ENCODE measurements at regions not wholly inside any gene's neighbourhood (a gene's known extent, or its start where the extent isn't known, plus 50 kb on each side); places are given as distances from the start of the nearest gene placed in this dataset.

GRCh38 chr16:79480056-79480455, 120.5 kb downstream of the MAF start:
- Mint-ChIP-seq H3K4me1 (no peaks in the 10 kb centered on the region), H3K27me3 (peaks cover 13% of the 10 kb centered on the region), H3K27ac (no peak overlapping the region), H3K4me3 (no peak overlapping the region), H3K9me3 (no peaks in the 10 kb centered on the region), H3K36me3 (ENCODE audit: low read depth) (no peaks in the 10 kb centered on the region)
- ATAC-seq (no peak), DNase-seq (no peak)

- no peaks in the 10 kb centered on the region for H3K9me3 Mint-ChIP-seq
- ATAC-seq (no peak), DNase-seq (no peak)
- H3K27ac Mint-ChIP-seq = no peak overlapping the region
- H3K4me3 Mint-ChIP-seq = no peak overlapping the region
- H3K27me3 Mint-ChIP-seq = peaks cover 8% of the 10 kb centered on the region
- H3K36me3 Mint-ChIP-seq (ENCODE audit: low read depth) = no peaks in the 10 kb centered on the region
- H3K4me1 Mint-ChIP-seq = no peaks in the 10 kb centered on the region
Measured at GRCh38 chr16:79476580-79476979, 124.0 kb downstream of the MAF start.

GRCh38 chr16:79475841-79476240, 124.7 kb downstream of the MAF start:
- Mint-ChIP-seq H3K27me3 (peaks cover 4% of the 10 kb centered on the region), H3K27ac (no peak overlapping the region), H3K4me3 (no peak overlapping the region), H3K9me3 (no peaks in the 10 kb centered on the region), H3K36me3 (ENCODE audit: low read depth) (no peaks in the 10 kb centered on the region), H3K4me1 (no peaks in the 10 kb centered on the region)
- ATAC-seq (no peak), DNase-seq (no peak)

- Mint-ChIP-seq H3K4me3 (no peak overlapping the region), H3K27ac (no peak overlapping the region), H3K27me3 (peaks cover 4% of the 10 kb centered on the region), H3K4me1 (no peaks in the 10 kb centered on the region), H3K9me3 (no peaks in the 10 kb centered on the region), H3K36me3 (ENCODE audit: low read depth) (no peaks in the 10 kb centered on the region)
- ATAC-seq = no peak
- no peak for DNase-seq
Measured at GRCh38 chr16:79473456-79473855, 127.1 kb downstream of the MAF start.

- Mint-ChIP-seq H3K27ac (no peak overlapping the region), H3K9me3 (no peaks in the 10 kb centered on the region), H3K4me1 (no peaks in the 10 kb centered on the region), H3K4me3 (no peak overlapping the region), H3K36me3 (ENCODE audit: low read depth) (no peaks in the 10 kb centered on the region), H3K27me3 (peaks cover 4% of the 10 kb centered on the region)
- no peak for ATAC-seq
- DNase-seq = no peak
Measured at GRCh38 chr16:79472426-79472825, 128.1 kb downstream of the MAF start.

GRCh38 chr16:79469999-79470398, 130.5 kb downstream of the MAF start:
- Mint-ChIP-seq H3K27ac (no peak overlapping the region), H3K4me3 (no peak overlapping the region), H3K36me3 (ENCODE audit: low read depth) (no peaks in the 10 kb centered on the region), H3K4me1 (no peaks in the 10 kb centered on the region), H3K9me3 (no peaks in the 10 kb centered on the region), H3K27me3 (peaks cover 4% of the 10 kb centered on the region)
- DNase-seq (no peak), ATAC-seq (no peak)

GRCh38 chr16:79468631-79469030, 131.9 kb downstream of the MAF start:
- Mint-ChIP-seq H3K4me3 (no peak overlapping the region), H3K4me1 (no peaks in the 10 kb centered on the region), H3K27me3 (peaks cover 4% of the 10 kb centered on the region), H3K27ac (no peak overlapping the region), H3K36me3 (ENCODE audit: low read depth) (no peaks in the 10 kb centered on the region), H3K9me3 (no peaks in the 10 kb centered on the region)
- no peak for ATAC-seq
- no peak for DNase-seq

GRCh38 chr16:79468121-79468552, 132.4 kb downstream of the MAF start:
- Mint-ChIP-seq H3K36me3 (ENCODE audit: low read depth) (no peaks in the 10 kb centered on the region), H3K27me3 (peaks cover 4% of the 10 kb centered on the region), H3K4me1 (no peaks in the 10 kb centered on the region), H3K27ac (no peak overlapping the region), H3K4me3 (no peak overlapping the region), H3K9me3 (no peaks in the 10 kb centered on the region)
- ATAC-seq (no peak), DNase-seq (no peak)

- peaks cover 5% of the 10 kb centered on the region for H3K27me3 Mint-ChIP-seq
- no peaks in the 10 kb centered on the region for H3K4me1 Mint-ChIP-seq
Measured at GRCh38 chr16:79466111-79466510, 134.4 kb downstream of the MAF start.

GRCh38 chr16:79463841-79464240, 136.7 kb downstream of the MAF start:
- Mint-ChIP-seq H3K9me3 (no peaks in the 10 kb centered on the region), H3K36me3 (ENCODE audit: low read depth) (no peaks in the 10 kb centered on the region), H3K27ac (no peak overlapping the region), H3K27me3 (peaks cover 11% of the 10 kb centered on the region), H3K4me1 (no peaks in the 10 kb centered on the region), H3K4me3 (no peak overlapping the region)
- DNase-seq (no peak), ATAC-seq (no peak)

More at GRCh38 chr16:79466111-79466510, 134.4 kb downstream of the MAF start:
- DNase-seq (no peak), ATAC-seq (no peak)
- Mint-ChIP-seq H3K9me3 (no peaks in the 10 kb centered on the region), H3K36me3 (ENCODE audit: low read depth) (no peaks in the 10 kb centered on the region), H3K4me3 (no peak overlapping the region), H3K27ac (no peak overlapping the region)

- Mint-ChIP-seq H3K27me3 (peaks cover 12% of the 10 kb centered on the region), H3K27ac (no peak overlapping the region), H3K4me1 (peaks cover 2% of the 10 kb centered on the region), H3K9me3 (no peaks in the 10 kb centered on the region), H3K4me3 (no peak overlapping the region), H3K36me3 (ENCODE audit: low read depth) (no peaks in the 10 kb centered on the region)
- no peak for ATAC-seq
- no peak for DNase-seq
Measured at GRCh38 chr16:79456036-79456435, 144.5 kb downstream of the MAF start.

GRCh38 chr16:79452671-79453070, 147.9 kb downstream of the MAF start:
- ATAC-seq = no peak
- Mint-ChIP-seq H3K9me3 (no peaks in the 10 kb centered on the region), H3K4me1 (peaks cover 2% of the 10 kb centered on the region), H3K4me3 (no peak overlapping the region), H3K27me3 (peaks cover 8% of the 10 kb centered on the region), H3K27ac (no peak overlapping the region), H3K36me3 (ENCODE audit: low read depth) (no peaks in the 10 kb centered on the region)
- DNase-seq = no peak

GRCh38 chr16:79451196-79451816, 149.2 kb downstream of the MAF start:
- H3K36me3 Mint-ChIP-seq (ENCODE audit: low read depth) = no peaks in the 10 kb centered on the region
- no peaks in the 10 kb centered on the region for H3K9me3 Mint-ChIP-seq
- no peak overlapping the region for H3K27ac Mint-ChIP-seq
- H3K4me1 Mint-ChIP-seq = peaks cover 2% of the 10 kb centered on the region
- H3K27me3 Mint-ChIP-seq = peaks cover 8% of the 10 kb centered on the region
- ATAC-seq = no peak
- no peak for DNase-seq
- H3K4me3 Mint-ChIP-seq = no peak overlapping the region

- ATAC-seq (no peak), DNase-seq (no peak)
- Mint-ChIP-seq H3K27ac (no peak overlapping the region), H3K4me3 (no peak overlapping the region), H3K4me1 (peaks cover 2% of the 10 kb centered on the region), H3K36me3 (ENCODE audit: low read depth) (no peaks in the 10 kb centered on the region), H3K9me3 (no peaks in the 10 kb centered on the region), H3K27me3 (peaks cover 11% of the 10 kb centered on the region)
Measured at GRCh38 chr16:79449900-79450299, 150.6 kb downstream of the MAF start.

GRCh38 chr16:79449067-79449769, 151.3 kb downstream of the MAF start:
- no peaks in the 10 kb centered on the region for H3K36me3 Mint-ChIP-seq (ENCODE audit: low read depth)
- H3K27ac Mint-ChIP-seq = no peak overlapping the region
- no peak for ATAC-seq

More at GRCh38 chr16:79449067-79449769, 151.3 kb downstream of the MAF start:
- peaks cover 2% of the 10 kb centered on the region for H3K4me1 Mint-ChIP-seq
- no peaks in the 10 kb centered on the region for H3K9me3 Mint-ChIP-seq
- DNase-seq = no peak
- no peak overlapping the region for H3K4me3 Mint-ChIP-seq
- H3K27me3 Mint-ChIP-seq = peaks cover 12% of the 10 kb centered on the region
